ENCODE measurements at regions not wholly inside any gene's neighbourhood (a gene's known extent, or its start where the extent isn't known, plus 50 kb on each side); places are given as distances from the start of the nearest gene placed in this dataset.

DNA sequence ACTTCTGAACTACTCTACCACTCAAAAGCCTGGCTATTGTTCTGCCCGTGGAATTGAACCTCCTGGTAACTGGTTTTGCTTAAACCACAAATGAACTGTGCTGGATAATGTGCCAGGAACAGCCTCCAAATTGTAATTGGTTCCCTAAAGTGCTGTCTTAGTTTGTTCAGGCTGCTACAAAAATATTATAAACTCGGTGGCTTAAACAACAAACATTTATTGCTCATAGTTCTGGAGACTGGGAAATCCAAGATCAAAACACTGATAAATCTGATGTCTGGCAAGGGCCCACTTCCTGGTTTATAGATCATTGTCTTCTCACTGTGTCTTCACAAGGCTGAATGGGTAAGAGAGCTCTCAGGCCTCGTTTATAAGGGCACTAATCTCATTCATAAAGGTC, 149.2 kb upstream of the NCKAP5 start:
- WGBS (ENCODE audit: insufficient coverage, low lambda C conversion rate) = 60% methylated on average over 1 of the region's 3 CpGs
- Histone ChIP-seq H3K36me3 (ENCODE audit: control insufficient read depth, insufficient read depth, low read length) (no peaks in the 10 kb centered on the region), H3K9me3 (ENCODE audit: control insufficient read depth, low read depth, low read length) (no peaks in the 10 kb centered on the region), H3K27me3 (ENCODE audit: control insufficient read depth, insufficient read depth, low read length) (peaks cover 3% of the 10 kb centered on the region), H3K4me3 (ENCODE audit: low read length) (no peak overlapping the region), H3K27ac (ENCODE audit: low read length) (no peak overlapping the region), H3K4me1 (ENCODE audit: control insufficient read depth, insufficient read depth, low read length) (no peaks in the 10 kb centered on the region)
- DNase-seq = no peak

DNA sequence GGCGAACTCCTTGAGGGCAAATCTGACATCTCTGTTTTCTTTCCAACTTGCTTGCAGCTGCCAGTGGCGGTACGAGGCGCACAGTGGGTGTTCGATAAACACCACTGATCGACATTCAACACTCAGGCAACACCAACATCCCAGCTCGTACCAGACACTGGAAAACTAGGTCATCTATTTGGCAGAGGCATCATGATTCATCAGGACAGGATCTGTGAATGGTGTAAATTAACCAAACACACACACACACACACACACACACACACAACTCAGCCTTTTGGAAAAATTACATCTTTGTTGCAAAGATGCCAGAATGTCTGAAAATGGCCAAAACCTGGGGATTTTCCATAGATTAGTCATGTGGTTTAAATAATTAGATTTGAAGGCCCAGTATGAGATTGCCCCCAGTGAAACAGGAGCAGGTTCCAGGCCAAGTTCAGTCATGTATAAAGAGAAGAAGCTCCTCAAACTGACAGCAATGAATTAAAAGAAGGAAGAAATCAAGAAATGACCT, 150.5 kb upstream of the NCKAP5 start:
- 67% methylated on average over 1 of the region's 7 CpGs for WGBS (ENCODE audit: insufficient coverage, low lambda C conversion rate)
- Histone ChIP-seq H3K27ac (ENCODE audit: low read length) (no peak overlapping the region), H3K36me3 (ENCODE audit: control insufficient read depth, insufficient read depth, low read length) (no peaks in the 10 kb centered on the region), H3K4me3 (ENCODE audit: low read length) (no peak overlapping the region), H3K27me3 (ENCODE audit: control insufficient read depth, insufficient read depth, low read length) (peaks cover 3% of the 10 kb centered on the region), H3K4me1 (ENCODE audit: control insufficient read depth, insufficient read depth, low read length) (no peaks in the 10 kb centered on the region), H3K9me3 (ENCODE audit: control insufficient read depth, low read depth, low read length) (no peaks in the 10 kb centered on the region)
- no peak for DNase-seq

DNA sequence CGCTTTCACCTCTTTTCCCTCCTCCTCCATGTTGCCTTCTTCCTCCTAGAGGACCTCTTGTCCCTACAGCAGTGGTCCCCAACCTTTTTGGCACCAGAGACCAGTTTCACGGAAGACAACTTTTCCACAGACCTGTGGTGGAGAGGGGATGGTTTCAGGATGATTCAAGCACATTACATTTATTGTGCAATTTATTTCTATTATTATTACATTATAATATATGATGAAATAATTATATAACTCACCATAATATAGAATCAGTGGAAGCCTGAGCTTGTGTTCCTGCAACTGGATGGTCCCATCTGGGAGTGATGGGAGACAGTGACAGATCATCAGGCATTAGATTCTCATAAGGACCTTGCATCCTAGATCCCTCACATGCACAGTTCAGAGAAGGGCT, 152.2 kb upstream of the NCKAP5 start:
- no peaks in the 10 kb centered on the region for H3K9me3 ChIP-seq (ENCODE audit: control insufficient read depth, low read depth, low read length)

DNA sequence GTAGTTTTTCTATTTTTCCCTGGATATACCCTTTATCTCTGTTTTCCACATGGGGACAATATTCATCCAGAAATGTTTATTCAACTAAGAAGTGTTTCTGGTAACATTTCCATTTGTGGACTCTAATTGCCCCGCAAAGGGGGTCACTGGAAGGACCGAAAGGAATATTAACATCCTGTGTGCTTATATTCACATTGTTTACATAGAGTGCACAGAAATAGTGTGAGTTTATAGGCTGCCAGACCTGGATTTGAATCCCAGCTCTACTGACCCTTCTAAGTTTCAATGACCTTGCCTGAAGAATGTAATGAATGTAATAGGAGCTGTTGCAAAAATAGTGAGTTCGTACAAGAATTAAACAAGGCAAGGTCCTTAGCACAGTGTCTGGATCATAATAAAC, 152.9 kb upstream of the NCKAP5 start:
- H3K27me3 ChIP-seq (ENCODE audit: control insufficient read depth, insufficient read depth, low read length) = peaks cover 2% of the 10 kb centered on the region
- H3K4me1 ChIP-seq (ENCODE audit: control insufficient read depth, insufficient read depth, low read length) = no peaks in the 10 kb centered on the region
- DNase-seq = no peak
- 60% methylated on average over 1 of the region's 3 CpGs for WGBS (ENCODE audit: insufficient coverage, low lambda C conversion rate)
- H3K36me3 ChIP-seq (ENCODE audit: control insufficient read depth, insufficient read depth, low read length) = no peaks in the 10 kb centered on the region
- H3K9me3 ChIP-seq (ENCODE audit: control insufficient read depth, low read depth, low read length) = no peaks in the 10 kb centered on the region
- no peak overlapping the region for H3K4me3 ChIP-seq (ENCODE audit: low read length)
- no peak overlapping the region for H3K27ac ChIP-seq (ENCODE audit: low read length)

More for the DNA sequence above, 152.2 kb upstream of the NCKAP5 start:
- Histone ChIP-seq H3K4me3 (ENCODE audit: low read length) (no peak overlapping the region), H3K4me1 (ENCODE audit: control insufficient read depth, insufficient read depth, low read length) (no peaks in the 10 kb centered on the region), H3K36me3 (ENCODE audit: control insufficient read depth, insufficient read depth, low read length) (no peaks in the 10 kb centered on the region), H3K27me3 (ENCODE audit: control insufficient read depth, insufficient read depth, low read length) (peaks cover 3% of the 10 kb centered on the region), H3K27ac (ENCODE audit: low read length) (no peak overlapping the region)
- DNase-seq = no peak
- WGBS (ENCODE audit: insufficient coverage, low lambda C conversion rate) = no CpG with 5 or more reads among the region's 2 CpGs

DNA sequence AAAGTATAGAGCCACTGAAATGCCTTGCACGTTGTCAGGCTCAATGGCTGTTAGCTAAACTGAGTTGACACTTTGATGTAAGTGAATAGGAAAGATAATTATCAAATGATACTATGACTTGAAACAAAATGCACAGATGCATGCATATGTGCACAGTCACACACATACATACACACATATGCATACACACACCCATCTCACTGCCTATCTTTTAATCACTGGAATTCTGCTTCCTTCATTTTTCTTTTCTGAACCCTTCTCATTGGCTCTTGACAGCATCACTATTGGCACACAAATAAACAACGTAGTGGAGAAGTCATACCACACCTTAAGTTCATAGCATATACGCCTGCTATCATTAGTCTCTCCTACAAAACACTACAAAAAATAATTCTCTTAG, 154.9 kb upstream of the NCKAP5 start:
- no peaks in the 10 kb centered on the region for H3K4me1 ChIP-seq (ENCODE audit: control insufficient read depth, insufficient read depth, low read length)
- H3K9me3 ChIP-seq (ENCODE audit: control insufficient read depth, low read depth, low read length) = no peaks in the 10 kb centered on the region
- WGBS (ENCODE audit: insufficient coverage, low lambda C conversion rate) = 100% methylated on average over 2 of the region's 3 CpGs
- no peak for DNase-seq
- no peaks in the 10 kb centered on the region for H3K27me3 ChIP-seq (ENCODE audit: control insufficient read depth, insufficient read depth, low read length)
- H3K4me3 ChIP-seq (ENCODE audit: low read length) = no peak overlapping the region
- H3K27ac ChIP-seq (ENCODE audit: low read length) = no peak overlapping the region
- no peaks in the 10 kb centered on the region for H3K36me3 ChIP-seq (ENCODE audit: control insufficient read depth, insufficient read depth, low read length)

DNA sequence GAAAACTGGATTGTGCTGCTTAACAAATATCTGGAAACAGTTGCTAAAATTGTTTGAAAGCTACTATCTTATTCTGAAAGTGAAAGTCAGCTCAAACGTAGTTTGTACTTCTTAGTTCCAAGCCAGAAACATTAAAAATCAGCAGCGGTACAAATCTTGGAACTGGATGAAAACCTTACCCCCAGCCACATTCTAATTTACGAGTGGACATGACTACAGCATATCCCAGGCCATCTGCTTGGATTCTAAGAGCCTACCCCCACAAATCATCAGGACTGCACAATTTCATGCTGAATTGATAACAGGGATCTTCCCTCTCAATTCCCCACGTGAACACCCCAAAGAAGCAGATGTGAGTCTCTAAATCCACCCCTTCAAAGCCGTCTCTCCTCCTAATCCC, 158.7 kb upstream of the NCKAP5 start:
- no peaks in the 10 kb centered on the region for H3K27me3 ChIP-seq (ENCODE audit: control insufficient read depth, insufficient read depth, low read length)
- no peak for DNase-seq
- 33% methylated on average over 1 of the region's 5 CpGs for WGBS (ENCODE audit: insufficient coverage, low lambda C conversion rate)
- H3K9me3 ChIP-seq (ENCODE audit: control insufficient read depth, low read depth, low read length) = no peaks in the 10 kb centered on the region
- no peaks in the 10 kb centered on the region for H3K4me1 ChIP-seq (ENCODE audit: control insufficient read depth, insufficient read depth, low read length)
- H3K27ac ChIP-seq (ENCODE audit: low read length) = no peak overlapping the region
- H3K4me3 ChIP-seq (ENCODE audit: low read length) = no peak overlapping the region
- H3K36me3 ChIP-seq (ENCODE audit: control insufficient read depth, insufficient read depth, low read length) = no peaks in the 10 kb centered on the region

DNA sequence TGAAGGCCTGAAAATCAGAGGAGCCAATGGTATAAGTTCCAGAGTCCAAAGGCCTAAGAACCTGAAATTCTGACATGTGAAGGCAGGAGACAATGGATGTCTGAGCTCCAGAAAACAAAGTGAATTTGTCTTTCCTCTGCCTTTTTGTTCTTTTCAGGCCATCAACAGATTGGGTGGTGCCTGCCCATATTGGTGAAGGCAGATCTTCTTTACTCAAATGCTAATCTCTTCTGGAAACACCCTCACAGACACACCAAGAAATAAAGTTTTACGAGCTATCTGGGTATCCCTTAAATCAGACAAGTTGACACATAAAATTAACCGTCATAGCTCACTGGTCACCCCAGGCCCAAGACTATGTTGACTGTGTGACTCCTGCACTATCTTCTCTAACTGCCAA, 163.8 kb upstream of the NCKAP5 start:
- Histone ChIP-seq H3K27ac (ENCODE audit: low read length) (no peak overlapping the region), H3K36me3 (ENCODE audit: control insufficient read depth, insufficient read depth, low read length) (no peaks in the 10 kb centered on the region), H3K4me1 (ENCODE audit: control insufficient read depth, insufficient read depth, low read length) (no peaks in the 10 kb centered on the region), H3K4me3 (ENCODE audit: low read length) (no peak overlapping the region), H3K9me3 (ENCODE audit: control insufficient read depth, low read depth, low read length) (no peaks in the 10 kb centered on the region), H3K27me3 (ENCODE audit: control insufficient read depth, insufficient read depth, low read length) (no peaks in the 10 kb centered on the region)
- WGBS (ENCODE audit: insufficient coverage, low lambda C conversion rate) = no CpG with 5 or more reads among the region's 2 CpGs
- DNase-seq = no peak

DNA sequence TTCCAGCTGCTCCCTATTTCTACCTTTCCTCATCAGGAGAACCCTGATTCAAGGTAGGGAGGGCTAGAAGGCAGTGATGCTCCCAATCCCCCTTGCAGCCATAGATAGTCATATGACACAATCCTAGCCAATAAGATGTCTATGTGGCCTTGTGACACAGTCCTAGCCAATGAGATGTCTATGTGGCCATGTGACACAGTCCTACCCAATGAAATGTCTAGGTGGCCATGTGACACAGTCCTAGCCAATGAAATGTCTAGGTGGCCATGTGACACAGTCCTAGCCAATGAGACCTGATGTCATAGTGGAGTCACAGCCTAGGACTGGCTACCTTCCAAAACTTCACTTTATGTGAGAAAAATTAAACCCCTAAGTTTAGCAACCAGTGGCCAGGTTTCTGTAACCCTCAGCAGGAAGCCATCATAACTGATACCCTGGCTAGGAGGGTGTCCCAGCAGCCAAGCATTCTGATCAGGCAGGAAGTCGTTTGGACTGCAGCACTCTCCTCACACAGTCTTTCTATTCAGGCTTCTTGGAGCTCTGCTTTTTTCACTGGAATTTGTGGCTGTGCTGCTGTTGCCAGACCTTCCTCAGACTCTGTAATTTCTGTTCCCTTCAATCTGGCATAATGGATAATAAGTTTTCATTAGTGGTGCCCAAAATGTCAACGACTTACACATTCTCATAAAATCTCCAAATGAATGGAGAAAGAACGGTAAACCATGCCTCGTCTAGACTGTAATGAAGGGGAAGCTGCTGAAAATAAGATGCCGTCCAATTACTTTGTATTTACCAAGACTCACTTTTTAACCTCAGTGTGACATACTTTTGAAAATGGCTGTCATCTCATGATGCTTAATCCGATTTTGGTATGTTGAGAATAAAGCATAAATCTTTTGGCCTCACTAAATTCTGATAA, 165.0 kb upstream of the NCKAP5 start:
- Histone ChIP-seq H3K27me3 (ENCODE audit: control insufficient read depth, insufficient read depth, low read length) (no peaks in the 10 kb centered on the region), H3K4me3 (ENCODE audit: low read length) (no peak overlapping the region), H3K4me1 (ENCODE audit: control insufficient read depth, insufficient read depth, low read length) (no peaks in the 10 kb centered on the region), H3K27ac (ENCODE audit: low read length) (no peak overlapping the region), H3K9me3 (ENCODE audit: control insufficient read depth, low read depth, low read length) (no peaks in the 10 kb centered on the region), H3K36me3 (ENCODE audit: control insufficient read depth, insufficient read depth, low read length) (no peaks in the 10 kb centered on the region)
- 93% methylated on average over 4 of the region's 6 CpGs for WGBS (ENCODE audit: insufficient coverage, low lambda C conversion rate)
- no peak for DNase-seq

DNA sequence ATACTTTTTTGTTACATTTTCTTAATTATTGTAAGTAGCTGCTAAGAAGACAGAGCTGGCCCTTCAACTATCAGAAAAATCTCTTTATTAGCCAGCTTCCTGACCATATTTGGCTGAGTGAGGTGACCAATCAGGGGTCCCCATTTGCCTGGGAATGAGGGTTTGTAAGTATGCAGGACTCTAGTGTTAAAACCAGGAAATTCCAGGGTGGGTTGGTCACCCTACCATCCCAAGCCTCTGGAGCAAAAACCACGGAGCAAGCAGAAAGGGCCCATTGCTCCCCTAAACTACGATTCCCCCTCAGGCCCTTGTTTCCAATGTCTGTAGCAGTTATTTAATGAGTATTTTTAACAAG, 165.6 kb upstream of the NCKAP5 start:
- Histone ChIP-seq H3K27ac (ENCODE audit: low read length) (no peak overlapping the region), H3K27me3 (ENCODE audit: control insufficient read depth, insufficient read depth, low read length) (no peaks in the 10 kb centered on the region), H3K9me3 (ENCODE audit: control insufficient read depth, low read depth, low read length) (no peaks in the 10 kb centered on the region), H3K4me3 (ENCODE audit: low read length) (no peak overlapping the region), H3K4me1 (ENCODE audit: control insufficient read depth, insufficient read depth, low read length) (no peaks in the 10 kb centered on the region), H3K36me3 (ENCODE audit: control insufficient read depth, insufficient read depth, low read length) (no peaks in the 10 kb centered on the region)
- DNase-seq = no peak
- WGBS (ENCODE audit: insufficient coverage, low lambda C conversion rate) = 67% methylated on average over 1 of the region's 2 CpGs

DNA sequence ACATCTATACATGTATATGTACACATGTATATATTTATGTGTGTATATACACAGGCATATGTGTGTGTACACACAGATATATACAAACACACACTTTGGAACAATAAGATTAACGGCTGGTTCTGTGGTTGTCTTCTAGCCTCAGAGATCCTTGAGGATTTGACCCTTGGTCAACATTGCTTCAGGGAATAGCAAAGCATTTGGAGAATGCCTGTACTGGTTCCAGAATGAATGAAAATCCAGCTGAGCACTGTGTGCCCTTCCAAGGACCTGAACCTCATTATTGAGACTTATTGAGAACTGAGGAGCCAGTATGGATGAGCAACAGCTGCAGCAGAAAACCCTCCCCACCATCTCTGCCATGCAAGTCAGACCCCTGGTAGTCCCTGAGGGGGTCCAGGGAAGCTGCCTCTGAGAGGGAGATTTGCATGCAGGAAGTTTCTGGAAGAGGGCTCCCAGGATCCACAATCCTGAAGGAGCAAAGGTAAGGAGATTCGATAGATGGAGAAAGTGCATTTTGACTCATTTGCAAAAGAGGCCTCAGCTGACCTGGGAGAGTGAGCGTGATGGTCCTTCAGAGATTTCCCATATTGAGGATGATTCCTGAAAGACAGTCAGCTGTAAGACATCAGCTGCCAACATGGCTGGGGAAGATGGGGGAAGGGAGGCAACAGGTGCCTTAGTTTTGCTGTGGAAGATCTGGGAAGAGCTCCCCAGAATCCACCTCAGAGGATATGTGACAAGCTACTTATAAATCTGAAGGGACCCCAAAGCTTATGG, 166.6 kb upstream of the NCKAP5 start:
- no peaks in the 10 kb centered on the region for H3K27me3 ChIP-seq (ENCODE audit: control insufficient read depth, insufficient read depth, low read length)
- H3K27ac ChIP-seq (ENCODE audit: low read length) = no peak overlapping the region
- no peaks in the 10 kb centered on the region for H3K9me3 ChIP-seq (ENCODE audit: control insufficient read depth, low read depth, low read length)
- no CpG with 5 or more reads among the region's 3 CpGs for WGBS (ENCODE audit: insufficient coverage, low lambda C conversion rate)
- H3K4me3 ChIP-seq (ENCODE audit: low read length) = no peak overlapping the region
- H3K36me3 ChIP-seq (ENCODE audit: control insufficient read depth, insufficient read depth, low read length) = no peaks in the 10 kb centered on the region
- DNase-seq = no peak
- no peaks in the 10 kb centered on the region for H3K4me1 ChIP-seq (ENCODE audit: control insufficient read depth, insufficient read depth, low read length)

All from large intestine (tissue), 3 donors.